ENCODE measurements at regions not wholly inside any gene's neighbourhood (a gene's known extent, or its start where the extent isn't known, plus 50 kb on each side); places are given as distances from the start of the nearest gene placed in this dataset.

- no peak for TF ChIP-seq POLR2AphosphoS5 (IDR thresholded peaks at IDR 0.05; ENCODE audit: low read depth, low read length)
- TF ChIP-seq TAF1 (IDR thresholded peaks at IDR 0.05; ENCODE audit: borderline replicate concordance, low read depth, low read length) = no peak
- no peak for TF ChIP-seq POLR2A (IDR thresholded peaks at IDR 0.05; ENCODE audit: low read depth, low read length)
- no peak for DNase-seq (ENCODE audit: insufficient read length)
- FAIRE-seq = no peak
Observed at GRCh38 chr3:191795196-191795595, 334.2 kb downstream of the PYDC2 start.

DNA sequence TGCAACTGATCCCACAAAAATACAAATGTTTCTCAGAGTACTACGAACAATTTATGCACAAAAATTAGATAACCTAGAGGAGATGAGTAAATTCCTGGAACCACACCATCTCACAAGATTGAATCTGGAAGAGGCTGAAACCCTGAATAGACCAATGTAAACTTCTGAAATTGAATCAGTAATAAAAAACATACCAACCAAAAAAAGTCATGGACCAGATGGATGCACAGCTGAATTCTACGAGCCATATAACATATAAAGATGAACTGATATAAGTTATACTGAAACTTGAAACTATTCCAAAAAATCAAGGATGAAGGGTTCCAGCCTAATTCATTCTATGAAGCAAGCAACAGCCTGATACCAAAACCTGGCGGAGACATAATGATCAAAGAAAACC, 336.3 kb downstream of the PYDC2 start:
- FAIRE-seq (no peak), DNase-seq (ENCODE audit: insufficient read length) (no peak)
- TF ChIP-seq POLR2A (IDR thresholded peaks at IDR 0.05; ENCODE audit: low read depth, low read length) = no peak
- TF ChIP-seq TAF1 (IDR thresholded peaks at IDR 0.05; ENCODE audit: borderline replicate concordance, low read depth, low read length) = no peak
- no peak for TF ChIP-seq POLR2AphosphoS5 (IDR thresholded peaks at IDR 0.05; ENCODE audit: low read depth, low read length)

DNA sequence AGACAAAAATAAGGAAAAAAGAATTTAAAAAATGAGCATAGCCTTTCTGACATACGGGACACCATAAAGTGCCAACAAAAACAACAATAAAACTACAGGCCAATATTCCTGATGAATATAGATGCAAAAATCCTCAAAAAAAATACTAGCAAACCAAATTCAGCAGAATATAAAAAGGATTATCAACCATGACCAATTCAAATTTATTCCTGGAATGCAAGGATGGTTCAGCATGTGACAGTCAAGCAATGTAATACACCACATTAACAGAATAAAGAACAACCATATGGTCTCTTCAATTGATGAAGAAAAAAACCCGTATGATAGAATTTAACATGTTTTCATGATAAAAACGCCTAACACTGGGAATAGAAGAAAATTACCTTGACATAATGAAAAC, 341.7 kb downstream of the PYDC2 start:
- DNase-seq (ENCODE audit: insufficient read length) = no peak
- TF ChIP-seq POLR2AphosphoS5 (IDR thresholded peaks at IDR 0.05; ENCODE audit: low read depth, low read length) (no peak), POLR2A (IDR thresholded peaks at IDR 0.05; ENCODE audit: low read depth, low read length) (no peak), TAF1 (IDR thresholded peaks at IDR 0.05; ENCODE audit: borderline replicate concordance, low read depth, low read length) (no peak)
- no peak for FAIRE-seq

- FAIRE-seq = no peak
Observed at GRCh38 chr3:191804935-191805334, 344.0 kb downstream of the PYDC2 start.

GRCh38 chr3:191808073-191808472, 347.1 kb downstream of the PYDC2 start:
- DNase-seq (ENCODE audit: insufficient read length) = no peak

More at GRCh38 chr3:191804935-191805334, 344.0 kb downstream of the PYDC2 start:
- no peak for DNase-seq (ENCODE audit: insufficient read length)
- no peak for TF ChIP-seq POLR2A (IDR thresholded peaks at IDR 0.05; ENCODE audit: low read depth, low read length)
- no peak for TF ChIP-seq POLR2AphosphoS5 (IDR thresholded peaks at IDR 0.05; ENCODE audit: low read depth, low read length)
- TF ChIP-seq TAF1 (IDR thresholded peaks at IDR 0.05; ENCODE audit: borderline replicate concordance, low read depth, low read length) = no peak

GRCh38 chr3:191809326-191809949, 348.5 kb downstream of the PYDC2 start:
- DNase-seq (ENCODE audit: insufficient read length) = no peak
- FAIRE-seq = no peak
- no peak for TF ChIP-seq POLR2AphosphoS5 (IDR thresholded peaks at IDR 0.05; ENCODE audit: low read depth, low read length)
- no peak for TF ChIP-seq TAF1 (IDR thresholded peaks at IDR 0.05; ENCODE audit: borderline replicate concordance, low read depth, low read length)
- no peak for TF ChIP-seq POLR2A (IDR thresholded peaks at IDR 0.05; ENCODE audit: low read depth, low read length)

More at GRCh38 chr3:191808073-191808472, 347.1 kb downstream of the PYDC2 start:
- TF ChIP-seq POLR2AphosphoS5 (IDR thresholded peaks at IDR 0.05; ENCODE audit: low read depth, low read length) (no peak), TAF1 (IDR thresholded peaks at IDR 0.05; ENCODE audit: borderline replicate concordance, low read depth, low read length) (no peak), POLR2A (IDR thresholded peaks at IDR 0.05; ENCODE audit: low read depth, low read length) (no peak)
- FAIRE-seq = no peak

DNA sequence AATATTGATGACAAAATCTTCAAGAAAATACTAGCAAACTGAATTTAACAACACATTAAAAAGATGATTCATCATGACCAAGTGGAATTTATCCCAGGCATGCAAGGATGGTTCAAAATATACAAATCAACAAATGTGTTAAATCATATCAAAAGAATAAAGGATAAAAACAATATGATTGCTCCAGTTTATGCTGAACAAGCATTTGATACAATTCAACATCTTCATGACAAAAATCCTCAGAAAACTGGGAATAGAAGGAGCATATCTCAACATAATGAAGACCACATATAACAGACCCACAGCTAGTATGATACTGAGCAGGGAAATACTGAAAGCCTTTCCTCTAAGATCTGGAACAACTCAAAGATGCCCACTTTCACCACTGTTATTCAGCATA, 352.3 kb downstream of the PYDC2 start:
- TF ChIP-seq POLR2AphosphoS5 (IDR thresholded peaks at IDR 0.05; ENCODE audit: low read depth, low read length) (no peak), POLR2A (IDR thresholded peaks at IDR 0.05; ENCODE audit: low read depth, low read length) (no peak), TAF1 (IDR thresholded peaks at IDR 0.05; ENCODE audit: borderline replicate concordance, low read depth, low read length) (no peak)
- no peak for DNase-seq (ENCODE audit: insufficient read length)
- FAIRE-seq = no peak

DNA sequence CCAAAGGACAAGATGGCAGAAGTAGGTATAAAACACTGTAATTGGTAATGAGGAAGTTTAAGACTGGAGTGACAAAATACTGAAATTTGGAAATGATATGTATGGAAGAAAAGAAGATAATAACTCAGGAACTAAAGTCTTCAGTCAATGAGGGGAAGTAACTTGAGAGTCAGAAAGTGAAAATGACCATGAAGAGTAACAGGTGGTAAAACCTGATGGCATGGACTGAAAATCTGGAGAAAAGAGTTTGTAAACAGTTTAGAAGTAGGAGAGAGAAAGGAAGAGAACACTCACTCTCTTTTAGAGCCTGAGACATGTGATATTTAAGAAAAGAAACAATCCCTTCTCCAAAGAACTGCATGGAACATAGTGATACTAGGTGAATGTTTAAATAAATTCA, 387.9 kb downstream of the PYDC2 start:
- no peak for FAIRE-seq
- TF ChIP-seq POLR2A (IDR thresholded peaks at IDR 0.05; ENCODE audit: low read depth, low read length) = no peak
- TF ChIP-seq TAF1 (IDR thresholded peaks at IDR 0.05; ENCODE audit: borderline replicate concordance, low read depth, low read length) = no peak
- TF ChIP-seq POLR2AphosphoS5 (IDR thresholded peaks at IDR 0.05; ENCODE audit: low read depth, low read length) = no peak

DNA sequence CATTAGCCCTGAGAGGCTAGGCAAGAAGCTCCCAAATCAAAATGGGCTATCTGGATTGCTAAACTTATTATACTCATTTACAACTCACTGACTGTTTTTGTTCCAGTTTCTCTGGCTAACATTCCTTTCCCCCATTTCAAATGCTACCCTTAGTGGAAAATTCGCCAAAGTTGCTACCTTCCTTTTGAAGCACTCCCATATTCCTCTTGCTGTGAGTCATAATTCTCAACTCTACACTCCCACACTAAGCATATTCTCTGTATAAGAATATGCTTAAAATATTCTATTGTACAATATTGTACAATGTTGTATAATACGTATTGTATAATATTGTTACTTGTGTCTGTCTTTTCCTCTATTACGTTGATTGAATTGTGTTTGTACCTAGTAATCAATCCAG, 398.6 kb downstream of the PYDC2 start:
- FAIRE-seq = no peak
- no peak for DNase-seq (ENCODE audit: insufficient read length)

More for the DNA sequence above, 387.9 kb downstream of the PYDC2 start:
- DNase-seq (ENCODE audit: insufficient read length) = no peak

GRCh38 chr3:191869738-191870415, 408.9 kb downstream of the PYDC2 start:
- FAIRE-seq (no peak), DNase-seq (ENCODE audit: insufficient read length) (no peak)
- TF ChIP-seq TAF1 (IDR thresholded peaks at IDR 0.05; ENCODE audit: borderline replicate concordance, low read depth, low read length) = no peak
- TF ChIP-seq POLR2AphosphoS5 (IDR thresholded peaks at IDR 0.05; ENCODE audit: low read depth, low read length) = no peak
- TF ChIP-seq POLR2A (IDR thresholded peaks at IDR 0.05; ENCODE audit: low read depth, low read length) = no peak

More for the DNA sequence above, 398.6 kb downstream of the PYDC2 start:
- no peak for TF ChIP-seq POLR2A (IDR thresholded peaks at IDR 0.05; ENCODE audit: low read depth, low read length)
- no peak for TF ChIP-seq POLR2AphosphoS5 (IDR thresholded peaks at IDR 0.05; ENCODE audit: low read depth, low read length)
- TF ChIP-seq TAF1 (IDR thresholded peaks at IDR 0.05; ENCODE audit: borderline replicate concordance, low read depth, low read length) = no peak

- TF ChIP-seq POLR2AphosphoS5 (IDR thresholded peaks at IDR 0.05; ENCODE audit: low read depth, low read length) = no peak
- TF ChIP-seq POLR2A (IDR thresholded peaks at IDR 0.05; ENCODE audit: low read depth, low read length) = no peak
- TF ChIP-seq TAF1 (IDR thresholded peaks at IDR 0.05; ENCODE audit: borderline replicate concordance, low read depth, low read length) = no peak
- no peak for FAIRE-seq
Observed at GRCh38 chr3:191873736-191874135, 412.8 kb downstream of the PYDC2 start.

GRCh38 chr3:191882289-191882688, 421.3 kb downstream of the PYDC2 start:
- FAIRE-seq = no peak

More at GRCh38 chr3:191873736-191874135, 412.8 kb downstream of the PYDC2 start:
- no peak for DNase-seq (ENCODE audit: insufficient read length)

More at GRCh38 chr3:191882289-191882688, 421.3 kb downstream of the PYDC2 start:
- no peak for TF ChIP-seq POLR2AphosphoS5 (IDR thresholded peaks at IDR 0.05; ENCODE audit: low read depth, low read length)
- no peak for TF ChIP-seq POLR2A (IDR thresholded peaks at IDR 0.05; ENCODE audit: low read depth, low read length)
- no peak for TF ChIP-seq TAF1 (IDR thresholded peaks at IDR 0.05; ENCODE audit: borderline replicate concordance, low read depth, low read length)
- no peak for DNase-seq (ENCODE audit: insufficient read length)

Measured in GM12892 (cell line).